ENCODE measurements at regions not wholly inside any gene's neighbourhood (a gene's known extent, or its start where the extent isn't known, plus 50 kb on each side); places are given as distances from the start of the nearest gene placed in this dataset.

- no peak for TF ChIP-seq REST (IDR thresholded peaks at IDR 0.05; ENCODE audit: unreplicated experiment)
- no peak for TF ChIP-seq ZNF331 (CRISPR knock-in tag; IDR thresholded peaks at IDR 0.05; ENCODE audit: low read depth)
- TF ChIP-seq STAT1 (IDR thresholded peaks at IDR 0.05; ENCODE audit: unreplicated experiment) = no peak
- TF ChIP-seq ETS1 (IDR thresholded peaks at IDR 0.05) = no peak
- no peak for TF ChIP-seq POLR2AphosphoS5 (IDR thresholded peaks at IDR 0.05; ENCODE audit: low read depth)
Measured at GRCh38 chr2:42969231-42970150, 177.1 kb upstream of the HAAO start (continued).

DNA sequence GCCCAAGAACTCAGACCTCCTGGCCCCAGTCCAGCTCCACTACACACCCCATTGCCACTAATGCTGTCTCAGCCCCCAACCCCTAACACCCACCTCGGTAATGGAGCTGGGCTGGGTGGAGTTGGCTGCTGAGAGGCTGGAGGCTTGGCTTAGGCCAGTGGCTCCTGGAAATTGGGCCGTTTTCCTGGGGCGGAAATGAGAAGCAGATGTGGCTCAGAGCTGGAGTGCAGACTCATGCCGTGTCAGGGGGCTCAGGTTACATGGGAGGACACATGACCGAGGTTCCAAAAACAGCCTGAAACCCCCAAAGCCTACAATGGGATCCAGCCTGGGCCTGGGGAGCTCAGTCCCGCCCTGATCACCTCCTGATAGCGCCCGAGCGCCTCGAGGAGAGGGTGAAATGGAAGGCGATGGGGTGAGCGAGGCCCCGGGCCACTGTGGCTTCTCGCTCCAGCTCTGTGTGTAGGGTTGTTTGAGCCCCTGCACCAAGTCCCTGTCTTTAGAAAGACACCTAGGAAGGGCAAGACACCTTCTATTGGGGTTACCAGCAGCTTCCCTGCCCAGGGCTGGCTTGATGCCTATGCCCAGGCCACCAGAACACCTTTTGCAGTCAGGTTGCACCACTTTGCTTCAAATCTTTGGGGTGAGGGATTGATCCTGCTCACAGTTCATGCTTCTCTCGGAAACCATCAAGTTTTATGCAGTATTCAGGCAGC lies 175.7 kb upstream of the HAAO start:
- no peaks in the 10 kb centered on the region for H3K79me2 ChIP-seq (replicated peaks; ENCODE audit: insufficient read depth)
- DNase-seq (ENCODE audit: low spot score) = no peak
- H3K27ac ChIP-seq (ENCODE audit: low read depth) = no peak overlapping the region
- H3K4me2 ChIP-seq = no peak overlapping the region
- Mint-ChIP-seq H3K36me3 (ENCODE audit: low read depth) (no peaks in the 10 kb centered on the region), H3K27me3 (ENCODE audit: insufficient read depth, low read depth, poor library complexity) (peaks cover 4% of the 10 kb centered on the region), H3K27ac (peak overlapping the region; percentile 44; the same call in 1 of the 2 replicates), H3K9me3 (no peaks in the 10 kb centered on the region), H3K4me1 (peaks cover 3% of the 10 kb centered on the region), H3K4me3 (no peak overlapping the region)
- H2AFZ ChIP-seq = peak overlapping the region; percentile 81
- H3K4me3 ChIP-seq = no peak overlapping the region
- H3F3A ChIP-seq (replicated peaks; ENCODE audit: low read depth) = no peaks in the 10 kb centered on the region
- no peaks in the 10 kb centered on the region for H3K36me3 ChIP-seq (ENCODE audit: insufficient read depth)
- ATAC-seq = peak; percentile 24
- no peaks in the 10 kb centered on the region for H3K9me2 ChIP-seq (ENCODE audit: insufficient read depth)
- H3K4me1 ChIP-seq (ENCODE audit: insufficient read depth) = 0 out of 2 replicates have a peak, but pooled peaks cover 2% of the 10 kb centered on the region
- no peaks in the 10 kb centered on the region for H3K27me3 ChIP-seq (ENCODE audit: insufficient read depth)
- no peaks in the 10 kb centered on the region for H4K20me1 ChIP-seq (replicated peaks; ENCODE audit: insufficient read depth)
- no peak for TF ChIP-seq POLR2AphosphoS5 (IDR thresholded peaks at IDR 0.05; ENCODE audit: low read depth)
- no peak for TF ChIP-seq CREB1 (CRISPR knock-in tag; IDR thresholded peaks at IDR 0.05; ENCODE audit: low read depth)
- TF ChIP-seq NANOG (IDR thresholded peaks at IDR 0.05; ENCODE audit: borderline replicate concordance) = no peak
- no peak for TF ChIP-seq REST (IDR thresholded peaks at IDR 0.05; ENCODE audit: unreplicated experiment)
- no peak for TF ChIP-seq EZH2phosphoT487 (IDR thresholded peaks at IDR 0.05; ENCODE audit: unreplicated experiment)

All from GM23338 (cell line).